ENCODE measurements at regions not wholly inside any gene's neighbourhood (a gene's known extent, or its start where the extent isn't known, plus 50 kb on each side); places are given as distances from the start of the nearest gene placed in this dataset.
"Not testable (repeated sequence)": the region's sequence is repeated elsewhere in the genome, so short reads cannot be mapped to it uniquely, and the experiment has no call there.

- no peak for DNase-seq
Measured at GRCh38 chr2:8371653-8372052, 310.2 kb upstream of the ID2 start.

- DNase-seq, result no peak
Measured at GRCh38 chr2:8374782-8375181, 307.1 kb upstream of the ID2 start.

- peak; percentile 3 for DNase-seq
Measured at GRCh38 chr2:8376603-8377410, 305.0 kb upstream of the ID2 start.

DNA sequence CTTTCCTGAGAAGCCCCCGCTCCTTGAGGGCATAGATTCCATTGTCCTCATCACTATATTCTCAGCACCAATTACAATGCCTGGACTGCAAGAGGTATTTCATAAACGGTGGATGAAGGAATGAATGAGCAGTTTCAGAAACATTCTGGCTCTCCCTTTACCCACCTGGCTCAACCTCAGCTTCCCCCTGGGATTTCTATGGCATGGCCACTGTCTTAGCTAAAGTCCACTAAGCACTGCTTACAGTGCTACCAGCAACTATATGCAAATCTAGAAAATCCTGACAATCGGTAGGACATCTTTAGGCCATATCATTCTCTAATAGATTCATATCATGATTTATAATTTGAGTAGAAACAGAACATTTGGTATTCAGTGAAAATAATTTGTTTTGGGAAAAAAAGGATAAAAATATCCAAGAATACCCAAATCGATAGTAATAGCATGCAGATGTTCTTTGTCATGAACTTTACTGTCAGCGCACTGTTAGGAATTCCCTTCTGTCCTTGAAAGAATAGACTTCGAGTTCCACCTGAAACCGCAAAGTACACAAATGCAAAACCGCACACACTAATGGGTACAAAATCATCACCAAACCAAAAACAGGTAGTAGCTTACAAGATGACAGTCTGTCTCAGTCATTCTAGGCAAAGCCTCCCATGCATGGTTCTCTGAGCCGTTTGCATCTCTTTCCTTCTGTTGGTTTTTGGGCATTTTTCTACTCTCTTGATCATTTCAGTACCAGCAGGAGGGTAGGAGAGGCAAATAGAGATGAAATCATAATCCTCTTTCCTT is 303.6 kb upstream of the ID2 start:
- peak; percentile 6 for DNase-seq

GRCh38 chr2:8379128-8379527 is 302.7 kb upstream of the ID2 start:
- DNase-seq, result no peak

DNA sequence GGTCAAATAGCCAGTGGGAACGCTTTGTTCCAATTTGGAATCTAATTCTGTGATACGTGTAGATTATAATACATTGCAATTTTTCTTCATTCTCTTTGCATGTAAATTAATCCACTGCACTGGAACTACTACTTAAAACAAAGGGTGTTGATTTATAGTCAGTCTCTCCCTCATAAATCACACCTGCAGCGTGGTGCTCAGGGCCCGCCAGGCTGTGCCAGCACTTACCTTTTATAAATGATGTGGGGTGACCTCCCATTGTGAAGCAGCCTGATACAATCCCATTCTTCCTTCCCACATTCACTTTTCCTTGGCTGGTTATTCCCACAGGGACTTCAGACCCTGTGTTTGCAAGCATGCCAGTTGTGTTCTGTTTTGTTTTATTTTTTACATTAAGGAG is 302.3 kb upstream of the ID2 start:
- no peak for DNase-seq

DNA sequence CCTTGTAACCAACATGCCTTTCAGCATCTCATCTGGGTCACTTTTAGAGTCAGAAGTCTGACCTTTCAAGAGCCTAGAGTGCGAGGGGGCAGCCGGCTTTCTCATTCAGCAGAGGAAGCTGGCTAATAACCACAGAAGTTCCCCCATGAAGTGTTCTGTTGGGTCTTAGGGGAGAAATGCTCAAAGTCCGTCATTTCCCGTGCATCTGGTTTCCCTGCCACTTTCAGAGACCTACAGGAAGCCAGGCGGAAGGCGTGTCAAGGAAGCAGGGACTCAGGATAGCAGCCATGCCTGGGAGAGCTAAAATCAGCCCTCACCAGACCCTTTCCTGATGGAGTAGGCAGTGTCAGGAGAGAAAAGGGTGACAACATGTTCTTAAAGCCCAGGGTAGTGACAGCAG is 301.8 kb upstream of the ID2 start:
- DNase-seq, result no peak

GRCh38 chr2:8380566-8380965 is 301.3 kb upstream of the ID2 start:
- no peak for DNase-seq

DNA sequence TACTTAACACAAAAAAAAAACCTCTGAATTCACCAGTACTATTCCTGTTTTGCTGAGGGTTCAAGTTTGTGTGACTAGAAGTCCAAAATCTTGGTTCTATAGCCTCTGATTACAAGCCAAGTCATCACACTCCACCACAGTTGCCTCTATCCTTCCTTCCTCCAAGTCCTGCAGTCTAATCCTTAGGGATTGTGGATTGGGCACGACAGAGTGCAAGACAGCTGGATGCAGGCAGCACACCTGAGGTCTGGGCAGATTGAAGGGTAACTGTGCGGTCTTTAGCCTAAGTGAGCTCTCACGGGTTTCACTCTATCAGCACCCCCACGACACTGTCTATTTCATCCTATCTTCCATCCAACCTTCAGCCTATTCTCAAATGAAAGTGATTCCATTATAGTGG is 299.4 kb upstream of the ID2 start:
- DNase-seq, result no peak

GRCh38 chr2:8386748-8387147 is 295.1 kb upstream of the ID2 start:
- DNase-seq, result not testable (repeated sequence)

- no peak for DNase-seq
Measured at GRCh38 chr2:8388781-8389180, 293.1 kb upstream of the ID2 start.

DNA sequence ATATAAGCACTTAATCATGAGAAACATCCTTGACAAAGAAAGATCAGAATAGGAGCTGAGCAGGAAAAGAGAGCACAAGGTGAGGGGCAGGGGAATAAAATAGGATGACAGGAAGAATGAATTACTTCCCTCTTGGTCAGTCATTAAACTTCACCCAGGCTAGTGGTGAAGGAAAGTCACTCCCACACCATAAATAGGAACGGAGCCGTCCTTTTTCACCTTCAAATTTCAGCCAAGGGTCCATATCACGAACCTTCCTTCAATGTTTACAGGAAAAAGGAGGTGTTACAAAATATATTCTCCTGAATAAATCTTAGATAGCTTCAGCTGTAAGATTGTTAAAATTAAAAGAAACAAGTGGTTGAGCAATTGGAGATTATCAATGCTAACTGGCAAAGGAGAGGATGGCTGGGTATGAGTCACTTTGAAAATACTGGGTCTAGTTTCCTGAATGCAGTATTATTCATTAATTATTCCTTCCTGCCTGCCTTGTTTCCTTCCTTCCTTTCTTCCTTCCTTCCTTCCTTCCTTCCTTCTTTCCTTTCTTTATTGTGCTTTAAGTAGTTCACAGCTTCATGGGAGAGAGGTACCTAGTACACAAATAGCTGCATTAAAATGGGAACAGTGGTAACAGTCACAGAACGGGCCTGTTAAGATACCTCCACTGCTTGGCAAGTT is 292.3 kb upstream of the ID2 start:
- DNase-seq, result no peak

GRCh38 chr2:8391126-8391525 is 290.7 kb upstream of the ID2 start:
- no peak for DNase-seq

DNA sequence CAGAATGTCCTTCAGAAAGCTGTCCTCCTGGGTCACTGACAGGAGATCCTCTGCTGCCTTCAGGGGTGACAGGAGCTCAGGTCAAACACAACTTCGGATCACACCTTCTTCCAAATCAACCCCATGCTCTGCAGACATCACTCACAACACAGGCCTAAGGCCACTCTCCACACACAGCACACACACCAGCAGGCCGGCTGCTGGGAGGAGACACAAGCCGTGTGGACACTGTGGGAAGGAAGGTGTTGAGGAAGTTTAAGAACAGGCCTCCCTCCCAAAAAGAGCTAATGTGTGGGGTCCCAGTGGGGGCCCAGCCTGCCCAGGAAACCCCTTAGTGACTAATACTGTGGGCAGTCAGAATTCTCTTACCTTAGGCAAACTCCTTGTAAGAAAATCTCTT is 290.3 kb upstream of the ID2 start:
- DNase-seq, result no peak

DNA sequence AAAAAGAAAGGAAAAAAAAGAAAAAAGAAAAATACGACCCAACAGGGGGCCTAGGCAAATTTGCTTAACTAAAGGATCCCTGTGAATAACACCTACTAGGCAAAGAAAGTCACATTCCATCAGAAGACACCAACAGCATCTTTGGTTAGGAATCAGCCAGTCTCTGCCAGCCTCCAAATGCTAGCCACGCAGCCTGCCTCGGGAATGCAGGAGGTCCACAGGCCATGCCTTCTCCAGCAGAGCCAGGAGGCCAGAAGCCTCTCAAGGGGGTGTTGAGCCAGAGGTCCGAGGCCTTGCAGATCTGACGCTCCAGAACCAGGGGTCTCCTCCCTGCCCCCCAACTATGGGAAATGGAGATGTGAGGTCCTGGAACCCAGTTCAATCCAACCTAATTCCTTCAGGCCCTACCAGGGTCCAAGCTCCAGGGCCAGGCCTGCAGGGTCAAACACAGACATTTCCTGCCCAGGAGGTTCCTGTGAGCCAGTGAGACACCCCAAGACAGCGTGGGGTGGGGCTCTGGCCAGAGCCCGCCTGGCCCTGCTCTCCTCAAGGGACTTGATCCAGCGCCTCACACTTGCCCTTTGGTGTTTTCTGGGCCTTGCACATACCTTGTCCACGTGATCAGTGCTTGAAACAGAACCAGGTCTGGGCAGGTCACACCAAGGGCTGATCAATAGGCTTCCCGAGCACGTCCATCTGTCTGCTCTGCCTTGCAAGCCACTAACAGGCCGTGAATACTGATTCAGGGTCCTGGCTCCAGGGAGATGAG is 289.6 kb upstream of the ID2 start:
- no peak for DNase-seq

DNA sequence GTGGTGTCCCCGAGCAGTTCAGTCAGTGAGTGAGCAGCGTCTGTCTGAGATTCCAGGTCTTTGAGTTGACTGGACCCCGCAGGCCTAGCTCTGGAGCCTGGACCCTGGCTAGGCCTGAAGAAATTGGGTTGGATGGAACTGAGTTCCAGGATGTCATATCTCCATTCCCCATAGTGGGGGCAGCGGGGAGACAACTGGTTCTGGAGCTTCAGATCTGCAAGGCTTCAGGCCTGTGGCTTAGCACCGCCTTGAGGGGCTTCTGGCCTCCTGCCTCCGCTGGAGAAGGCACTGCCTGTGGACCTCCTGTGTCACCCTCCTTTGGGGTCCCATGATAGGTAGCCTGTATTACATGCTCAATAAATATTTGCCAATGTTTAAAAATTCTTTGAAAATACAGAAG is 288.4 kb upstream of the ID2 start:
- no peak for DNase-seq

GRCh38 chr2:8394131-8394530 is 287.7 kb upstream of the ID2 start:
- DNase-seq, result no peak

DNA sequence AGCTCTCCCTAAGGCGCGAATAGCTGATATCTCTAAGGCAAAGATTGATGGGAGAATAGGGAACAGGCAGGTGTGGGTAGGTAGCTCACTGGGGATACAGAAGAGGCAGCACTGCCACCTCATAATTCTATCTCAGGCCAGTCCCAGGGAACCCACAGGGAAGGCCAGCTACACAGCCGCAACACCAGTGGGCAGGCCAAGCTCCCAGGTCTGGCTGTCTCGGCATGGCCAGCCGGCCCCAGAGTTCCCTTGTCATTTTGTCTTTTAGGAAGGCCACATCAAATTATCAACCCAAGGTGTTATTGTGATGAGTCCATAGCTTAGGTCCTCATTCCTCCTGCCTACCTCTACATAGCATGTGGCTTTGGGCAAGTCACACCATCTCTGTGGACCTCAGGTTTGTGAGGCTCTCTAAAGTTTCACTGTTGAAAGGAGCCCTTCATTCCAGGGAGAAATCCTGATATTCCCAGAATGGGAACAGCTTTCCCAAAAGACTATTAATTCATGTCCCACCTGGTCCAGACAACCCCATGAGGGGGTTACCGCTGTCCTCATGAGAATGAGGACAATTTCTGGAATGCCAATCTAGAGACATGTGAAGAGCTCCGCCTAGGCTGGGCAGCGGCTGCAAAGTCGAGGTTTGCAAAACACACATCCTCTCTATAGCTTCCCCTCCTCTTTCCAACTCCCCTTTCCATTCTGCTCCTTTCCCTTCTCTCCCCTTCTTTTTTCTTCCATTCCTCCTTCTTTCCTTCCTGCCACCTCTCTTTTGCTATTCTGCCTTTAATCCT is 287.1 kb upstream of the ID2 start:
- no peak for DNase-seq

- DNase-seq, result no peak
Measured at GRCh38 chr2:8395718-8396117, 286.1 kb upstream of the ID2 start.

GRCh38 chr2:8398040-8398668 is 283.7 kb upstream of the ID2 start:
- no peak for DNase-seq

- no peak for DNase-seq
Measured at GRCh38 chr2:8399731-8400130, 282.1 kb upstream of the ID2 start.

DNA sequence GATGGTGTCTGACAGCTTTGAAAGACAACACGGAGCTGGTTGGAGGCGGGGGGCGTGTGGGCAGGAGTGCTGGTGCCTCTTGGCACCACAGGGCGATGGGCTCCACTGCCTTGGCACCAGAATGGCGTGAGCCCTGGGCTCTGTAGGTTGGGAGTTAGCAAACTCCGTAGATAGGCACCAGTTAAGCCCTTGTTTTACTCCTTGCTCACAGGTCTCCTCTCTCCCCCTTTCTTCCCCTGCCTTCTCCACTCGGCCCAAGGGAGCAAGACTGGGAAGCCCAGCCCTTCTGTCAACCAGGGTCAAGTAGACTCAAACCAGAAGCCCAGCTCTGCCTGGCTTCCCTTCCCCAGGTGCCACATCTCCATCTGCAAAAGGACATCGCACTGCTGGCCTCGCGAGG is 281.7 kb upstream of the ID2 start:
- DNase-seq, result no peak
